ENCODE measurements at regions not wholly inside any gene's neighbourhood (a gene's known extent, or its start where the extent isn't known, plus 50 kb on each side); places are given as distances from the start of the nearest gene placed in this dataset.

GRCh38 chr1:79848316-79848715 lies 841.8 kb upstream of the ADGRL4 start:
- H3K4me2 ChIP-seq (replicated peaks; ENCODE audit: extremely low read depth, low read length, poor library complexity, severe bottlenecking), result no peak overlapping the region
- H2AFZ ChIP-seq (ENCODE audit: insufficient read depth, low read depth, low read length, poor library complexity, severe bottlenecking), result no peak overlapping the region
- Mint-ChIP-seq H3K27me3 (ENCODE audit: low read depth in 3 of 3) (peaks cover 0 to 2% (median 0%) of the 10 kb centered on the region in 3 donors), H3K36me3 (no peaks in the 10 kb centered on the region), H3K4me1 (no peaks in the 10 kb centered on the region), H3K27ac (no peak overlapping the region), H3K4me3 (no peak overlapping the region), H3K9me3 (peaks cover 0 to 3% (median 2%) of the 10 kb centered on the region in 7 donors)
- no peak overlapping the region for H3K4me3 ChIP-seq (replicated peaks in 1 of 3; ENCODE audit: low read depth in 2 of 3, low read length in 3 of 3)
- intact Hi-C loops (cut with micrococcal nuclease), result no loop called here
- no peaks in the 10 kb centered on the region for H3K9me3 ChIP-seq (replicated peaks in 1 of 2; ENCODE audit: control insufficient read depth in 1 of 2, insufficient read depth in 1 of 2, low read length in 2 of 2)
- H3K9ac ChIP-seq (ENCODE audit: insufficient read depth, low read length, poor library complexity, severe bottlenecking), result no peak overlapping the region
- H3K4me1 ChIP-seq (ENCODE audit: control insufficient read depth in 1 of 2, insufficient read depth in 2 of 2, low read length in 2 of 2), result no peaks in the 10 kb centered on the region
- H4K20me1 ChIP-seq (ENCODE audit: insufficient read depth, low read length), result no peaks in the 10 kb centered on the region
- no peaks in the 10 kb centered on the region for H3K27me3 ChIP-seq (ENCODE audit: control insufficient read depth in 2 of 2, insufficient read depth in 2 of 2, low read length in 2 of 2)
- DNase-seq, result no peak
- H3K79me2 ChIP-seq (ENCODE audit: insufficient read depth, low read length), result no peaks in the 10 kb centered on the region
- no peak overlapping the region for H3K27ac ChIP-seq (ENCODE audit: low read depth in 1 of 2, low read length in 2 of 2)
- no peaks in the 10 kb centered on the region for H3K36me3 ChIP-seq (replicated peaks in 1 of 2; ENCODE audit: control insufficient read depth in 1 of 2, insufficient read depth in 2 of 2, low read length in 2 of 2)
- no peak for TF ChIP-seq CTCF (IDR thresholded peaks at IDR 0.05)

GRCh38 chr1:79847700-79848099 lies 841.2 kb upstream of the ADGRL4 start:
- Histone ChIP-seq H3K79me2 (ENCODE audit: insufficient read depth, low read length) (no peaks in the 10 kb centered on the region), H3K4me1 (ENCODE audit: control insufficient read depth in 1 of 2, insufficient read depth in 2 of 2, low read length in 2 of 2) (no peaks in the 10 kb centered on the region), H2AFZ (ENCODE audit: insufficient read depth, low read depth, low read length, poor library complexity, severe bottlenecking) (no peak overlapping the region), H3K4me2 (replicated peaks; ENCODE audit: extremely low read depth, low read length, poor library complexity, severe bottlenecking) (no peak overlapping the region), H3K27me3 (ENCODE audit: control insufficient read depth in 2 of 2, insufficient read depth in 2 of 2, low read length in 2 of 2) (no peaks in the 10 kb centered on the region), H3K27ac (ENCODE audit: low read depth in 1 of 2, low read length in 2 of 2) (no peak overlapping the region), H3K9me3 (replicated peaks in 1 of 2; ENCODE audit: control insufficient read depth in 1 of 2, insufficient read depth in 1 of 2, low read length in 2 of 2) (no peaks in the 10 kb centered on the region), H3K9ac (ENCODE audit: insufficient read depth, low read length, poor library complexity, severe bottlenecking) (no peak overlapping the region), H4K20me1 (ENCODE audit: insufficient read depth, low read length) (no peaks in the 10 kb centered on the region), H3K4me3 (replicated peaks in 1 of 3; ENCODE audit: low read depth in 2 of 3, low read length in 3 of 3) (no peak overlapping the region), H3K36me3 (replicated peaks in 1 of 2; ENCODE audit: control insufficient read depth in 1 of 2, insufficient read depth in 2 of 2, low read length in 2 of 2) (no peaks in the 10 kb centered on the region)
- no peaks in the 10 kb centered on the region for H3K36me3 Mint-ChIP-seq
- H3K9me3 Mint-ChIP-seq, result peaks cover 0 to 3% (median 2%) of the 10 kb centered on the region in 7 donors
- DNase-seq, result no peak
- H3K27me3 Mint-ChIP-seq (ENCODE audit: low read depth in 3 of 3), result peaks cover 0 to 2% (median 0%) of the 10 kb centered on the region in 3 donors
- 79% methylated on average over 5 of the region's 5 CpGs for WGBS (ENCODE audit: insufficient coverage)
- H3K4me1 Mint-ChIP-seq, result no peaks in the 10 kb centered on the region
- H3K4me3 Mint-ChIP-seq, result no peak overlapping the region
- no peak overlapping the region for H3K27ac Mint-ChIP-seq
- TF ChIP-seq CTCF (IDR thresholded peaks at IDR 0.05), result no peak
- intact Hi-C loops (cut with micrococcal nuclease), result no loop called here
